Peyer's patch (tissue), 4 donors: ENCODE measurements at regions not wholly inside any gene's neighbourhood (a gene's known extent, or its start where the extent isn't known, plus 50 kb on each side); places are given as distances from the start of the nearest gene placed in this dataset.
"Not testable (repeated sequence)": the region's sequence is repeated elsewhere in the genome, so short reads cannot be mapped to it uniquely, and the experiment has no call there.

Source experiments
- DNase-seq, 3 donors: peaks; one replicate each; pipeline ENCODE4 v3.0.0-alpha.2; 2017 to 2019
- H3K27ac ChIP-seq, 4 donors: fragments of 200-600 bp; sonication (generic); one replicate each; pipeline ENCODE4 v1.5.1; 2016 to 2019
- H3K27me3 ChIP-seq, 2 donors: fragments of 200-600 bp; sonication (generic); one replicate each; pipeline ENCODE4 v1.5.1; 2019
- H3K36me3 ChIP-seq, 3 donors: fragments of 200-600 bp; sonication (generic); one replicate each; pipeline ENCODE4 v1.5.1; 2016 to 2019
- H3K4me1 ChIP-seq, 4 donors: fragments of 200-600 bp; sonication (generic); one replicate each; pipeline ENCODE4 v1.5.1; 2016 to 2019
- H3K4me3 ChIP-seq, 4 donors: fragments of 200-600 bp; sonication (generic); 1 replicate in 3 of 4; 2 replicates in 1 of 4; pipeline ENCODE4 v1.5.1; 2016 to 2019; ENCODE audit warnings: mild to moderate bottlenecking in 1 of 4
- H3K9me3 ChIP-seq, 4 donors: fragments of 200-600 bp; sonication (generic); one replicate each; pipeline ENCODE4 v1.5.1; 2016 to 2019; ENCODE audit warnings: mild to moderate bottlenecking in 1 of 4
- POLR2A ChIP-seq, 2 donors: fragments of 450-650 bp; IDR thresholded peaks; one replicate each; pipeline ENCODE4 v1.5.1; 2017; ENCODE audit warnings: antibody characterized with exemption in 2 of 2, mild to moderate bottlenecking in 2 of 2, moderate library complexity in 2 of 2
- TF ChIP-seq, protein P1 (sequence below), 6 experiments: fragments of 450-650 bp in 4 of 6; fragments of 200-600 bp in 2 of 6; sonication (generic) in 1 of 6; IDR thresholded peaks; one replicate each; pipeline ENCODE4 v1.5.1; 2017 to 2019; ENCODE audit warnings: antibody characterized with exemption in 6 of 6, mild to moderate bottlenecking in 3 of 6, moderate library complexity in 1 of 6

DNA sequence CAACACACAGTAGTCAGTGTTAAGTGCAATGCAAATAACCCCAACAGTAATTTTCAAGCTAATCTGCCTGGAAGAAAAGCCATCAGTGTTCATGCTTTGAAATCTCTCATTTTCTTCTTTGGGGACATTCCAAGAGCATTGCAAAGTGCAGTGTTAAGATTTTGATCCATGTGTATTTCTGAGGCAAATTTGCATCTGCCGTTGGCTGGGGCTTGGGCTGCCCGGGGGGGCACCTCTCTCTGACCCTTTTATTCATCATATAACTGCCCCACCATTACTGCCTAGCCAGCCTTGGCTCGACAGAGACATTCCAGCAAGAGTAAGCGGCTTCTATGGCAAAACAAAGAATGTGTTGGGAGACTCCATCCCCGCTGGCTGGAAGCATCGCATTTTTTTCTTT lies 483.5 kb downstream of the BRD1 start:
- peak in 1 of 3 donors; percentile 5 for DNase-seq
- Histone ChIP-seq H3K4me1 (no peaks in the 10 kb centered on the region), H3K27ac (no peak overlapping the region), H3K9me3 (no peaks in the 10 kb centered on the region), H3K4me3 (no peak overlapping the region), H3K36me3 (no peaks in the 10 kb centered on the region), H3K27me3 (no peaks in the 10 kb centered on the region)
- TF ChIP-seq, protein P1, sequence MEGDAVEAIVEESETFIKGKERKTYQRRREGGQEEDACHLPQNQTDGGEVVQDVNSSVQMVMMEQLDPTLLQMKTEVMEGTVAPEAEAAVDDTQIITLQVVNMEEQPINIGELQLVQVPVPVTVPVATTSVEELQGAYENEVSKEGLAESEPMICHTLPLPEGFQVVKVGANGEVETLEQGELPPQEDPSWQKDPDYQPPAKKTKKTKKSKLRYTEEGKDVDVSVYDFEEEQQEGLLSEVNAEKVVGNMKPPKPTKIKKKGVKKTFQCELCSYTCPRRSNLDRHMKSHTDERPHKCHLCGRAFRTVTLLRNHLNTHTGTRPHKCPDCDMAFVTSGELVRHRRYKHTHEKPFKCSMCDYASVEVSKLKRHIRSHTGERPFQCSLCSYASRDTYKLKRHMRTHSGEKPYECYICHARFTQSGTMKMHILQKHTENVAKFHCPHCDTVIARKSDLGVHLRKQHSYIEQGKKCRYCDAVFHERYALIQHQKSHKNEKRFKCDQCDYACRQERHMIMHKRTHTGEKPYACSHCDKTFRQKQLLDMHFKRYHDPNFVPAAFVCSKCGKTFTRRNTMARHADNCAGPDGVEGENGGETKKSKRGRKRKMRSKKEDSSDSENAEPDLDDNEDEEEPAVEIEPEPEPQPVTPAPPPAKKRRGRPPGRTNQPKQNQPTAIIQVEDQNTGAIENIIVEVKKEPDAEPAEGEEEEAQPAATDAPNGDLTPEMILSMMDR (IDR thresholded peaks at IDR 0.05) = no peak
- no peak for TF ChIP-seq POLR2A (IDR thresholded peaks at IDR 0.05)

DNA sequence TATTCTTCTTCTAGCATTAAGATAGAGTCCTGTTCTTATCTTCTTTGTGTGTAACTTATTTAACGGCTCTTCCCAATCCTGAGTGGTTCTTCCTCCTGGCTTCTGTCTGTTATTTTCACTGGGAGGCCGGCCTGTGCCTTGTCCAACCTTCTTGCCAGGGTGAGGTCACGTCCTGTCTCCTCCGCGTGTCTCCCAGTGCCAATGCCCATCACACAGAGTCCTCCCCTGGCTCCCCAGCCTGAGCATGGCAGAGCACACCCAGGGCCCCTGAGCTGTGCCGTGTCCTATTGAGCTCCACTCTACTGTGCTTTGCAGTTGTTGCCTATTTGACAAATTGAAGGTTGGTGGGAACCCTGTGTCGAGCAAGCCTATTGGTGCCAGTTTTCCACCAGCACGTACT lies 487.3 kb downstream of the BRD1 start:
- H3K27me3 ChIP-seq = no peaks in the 10 kb centered on the region
- TF ChIP-seq, protein P1 (IDR thresholded peaks at IDR 0.05) = no peak
- TF ChIP-seq POLR2A (IDR thresholded peaks at IDR 0.05) = no peak
- no peak overlapping the region for H3K4me3 ChIP-seq
- H3K27ac ChIP-seq = no peak overlapping the region
- no peaks in the 10 kb centered on the region for H3K4me1 ChIP-seq
- no peaks in the 10 kb centered on the region for H3K9me3 ChIP-seq
- no peaks in the 10 kb centered on the region for H3K36me3 ChIP-seq
- no peak for DNase-seq

DNA sequence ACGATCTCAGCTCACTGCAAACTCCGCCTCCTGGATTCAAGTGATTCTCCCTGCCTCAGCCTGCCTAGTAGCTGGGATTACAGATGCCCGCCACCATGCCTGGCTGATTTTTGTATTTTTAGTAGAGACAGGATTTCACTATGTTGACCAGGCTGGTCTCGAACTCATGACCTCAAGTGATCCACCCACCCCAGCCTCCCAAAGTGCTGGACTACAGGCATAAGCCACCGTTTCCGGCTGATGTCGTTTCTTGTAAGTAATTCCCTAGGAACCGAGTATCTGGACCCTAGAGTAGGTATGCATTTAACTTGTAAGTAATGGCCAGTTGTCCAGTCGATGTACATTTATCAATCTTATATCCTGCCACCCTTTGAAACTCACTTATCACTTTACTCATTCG lies 491.2 kb downstream of the BRD1 start:
- not testable (repeated sequence) for H3K27me3 ChIP-seq, H3K4me1 ChIP-seq, H3K36me3 ChIP-seq, H3K4me3 ChIP-seq, DNase-seq, H3K9me3 ChIP-seq, H3K27ac ChIP-seq

DNA sequence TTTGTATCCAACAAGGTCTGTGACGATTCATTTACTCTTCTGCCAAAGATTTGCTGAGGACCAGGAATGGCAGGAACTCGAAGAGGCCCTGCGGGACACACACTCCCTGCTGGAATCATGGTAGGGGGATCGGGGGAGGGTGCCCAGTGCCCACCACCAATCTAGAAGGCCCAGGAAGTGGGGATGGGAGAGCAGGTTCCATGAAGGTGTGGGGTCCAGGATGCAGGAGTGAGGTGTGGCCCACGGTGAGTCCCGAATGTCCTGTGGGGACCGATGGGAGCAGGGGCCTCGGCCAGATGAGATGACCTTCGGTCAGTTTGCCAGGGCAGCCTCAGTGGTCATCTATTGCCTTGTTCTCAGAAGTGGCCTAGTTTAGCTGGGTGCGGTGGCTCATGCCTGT lies 492.7 kb downstream of the BRD1 start:
- H3K27me3 ChIP-seq = no peaks in the 10 kb centered on the region
- no peaks in the 10 kb centered on the region for H3K36me3 ChIP-seq
- no peak for DNase-seq
- no peak for TF ChIP-seq POLR2A (IDR thresholded peaks at IDR 0.05)
- TF ChIP-seq, protein P1 (IDR thresholded peaks at IDR 0.05) = no peak
- H3K27ac ChIP-seq = no peak overlapping the region
- H3K4me1 ChIP-seq = no peaks in the 10 kb centered on the region
- H3K9me3 ChIP-seq = no peaks in the 10 kb centered on the region
- H3K4me3 ChIP-seq = no peak overlapping the region

DNA sequence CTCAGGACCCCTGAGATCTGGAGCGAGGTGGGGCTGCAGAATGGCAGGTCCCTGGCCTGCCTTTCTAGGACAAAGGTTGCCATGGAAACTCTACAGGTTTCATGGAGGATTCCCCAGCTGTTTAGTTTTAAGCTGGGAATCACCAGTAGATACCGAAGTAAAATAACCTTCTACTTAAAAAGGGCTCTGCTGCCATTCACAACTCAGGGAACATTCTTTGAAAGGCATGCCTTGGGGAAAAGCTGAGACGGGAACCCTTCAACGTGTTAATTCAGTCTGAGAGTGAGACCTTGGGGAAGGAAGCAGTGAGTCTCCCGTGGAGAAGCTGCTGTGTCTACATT lies 493.3 kb downstream of the BRD1 start:
- H3K4me1 ChIP-seq = no peaks in the 10 kb centered on the region
- no peak for DNase-seq
- no peak overlapping the region for H3K27ac ChIP-seq
- H3K36me3 ChIP-seq = no peaks in the 10 kb centered on the region
- no peak overlapping the region for H3K4me3 ChIP-seq
- H3K27me3 ChIP-seq = no peaks in the 10 kb centered on the region
- H3K9me3 ChIP-seq = no peaks in the 10 kb centered on the region
- TF ChIP-seq POLR2A (IDR thresholded peaks at IDR 0.05) = no peak
- TF ChIP-seq, protein P1 (IDR thresholded peaks at IDR 0.05) = no peak

DNA sequence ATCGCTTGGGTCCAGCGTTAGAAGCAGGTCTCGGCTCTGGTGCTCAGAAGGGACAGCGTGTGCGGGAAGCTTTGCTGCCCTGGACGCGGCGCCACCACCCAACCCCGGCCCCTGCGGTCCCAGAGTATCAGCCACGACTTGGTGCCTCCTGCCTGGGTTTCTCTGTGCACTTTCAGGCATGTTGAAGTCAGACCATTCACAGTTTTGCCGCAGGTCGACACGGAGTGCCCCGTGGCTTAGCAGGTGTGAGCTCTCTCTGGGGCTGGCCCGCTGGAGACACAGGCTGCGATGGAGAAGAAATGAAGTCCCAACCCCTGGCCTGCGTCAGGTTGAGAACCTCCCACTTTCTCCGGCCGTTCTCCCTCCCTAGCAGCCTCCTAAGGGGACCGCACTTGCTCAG lies 494.5 kb downstream of the BRD1 start:
- no peak for DNase-seq
- Histone ChIP-seq H3K36me3 (no peaks in the 10 kb centered on the region), H3K4me1 (no peaks in the 10 kb centered on the region), H3K9me3 (no peaks in the 10 kb centered on the region), H3K27ac (no peak overlapping the region), H3K4me3 (no peak overlapping the region), H3K27me3 (no peaks in the 10 kb centered on the region)
- TF ChIP-seq, protein P1 (IDR thresholded peaks at IDR 0.05) = no peak
- TF ChIP-seq POLR2A (IDR thresholded peaks at IDR 0.05) = no peak
